OCI-LY7 (cell line): ENCODE measurements at regions not wholly inside any gene's neighbourhood (a gene's known extent, or its start where the extent isn't known, plus 50 kb on each side); places are given as distances from the start of the nearest gene placed in this dataset.

ENCODE experiments used
- BruUV-seq: library from RNA; stranded (reverse); fragments of 400-500 nt; replicated peaks from 2 replicates; lab custom pipeline; 2021; lab: Mats Ljungman, UMichigan
- CTCF ChIA-PET: fragments of 300-600 bp; sonication (Branson Sonifier 250); formaldehyde crosslinking; loops from one replicate; lab custom pipeline; 2022; ENCODE audit warnings: antibody characterized with exemption; ENCODE audit not compliant: unreplicated experiment; lab: Charles Lee
- POLR2A ChIA-PET: fragments of 300-600 bp; sonication (Branson Sonifier 250); formaldehyde crosslinking; loops from one replicate; lab custom pipeline; 2022; ENCODE audit warnings: antibody characterized with exemption; lab: Charles Lee
- DNase-seq: peaks from one replicate; pipeline ENCODE4 v3.0.0-alpha.2; 2015; ENCODE audit warnings: low spot score
- H2AFZ ChIP-seq: fragments of 200-600 bp; sonication (generic), shearing (Covaris generic); 2 replicates; pipeline ENCODE4 v1.6.1; 2014; ENCODE audit warnings: mild to moderate bottlenecking, antibody characterized with exemption, low read length, moderate library complexity
- H3K27ac ChIP-seq: fragments of 200-600 bp; sonication (generic); 2 replicates; pipeline ENCODE4 v1.5.1; 2014; ENCODE audit warnings: mixed run types, low read depth, mild to moderate bottlenecking, moderate library complexity, low read length, inconsistent platforms; ENCODE audit not compliant: poor library complexity, severe bottlenecking
- H3K36me3 ChIP-seq: fragments of 200-600 bp; sonication (generic); 2 replicates; pipeline ENCODE4 v1.6.1; 2014; ENCODE audit warnings: mild to moderate bottlenecking, antibody characterized with exemption, low read length, moderate library complexity, mixed read lengths; ENCODE audit not compliant: insufficient read depth
- H3K4me1 ChIP-seq: fragments of 200-600 bp; sonication (generic); 2 replicates; pipeline ENCODE4 v1.5.1; 2014; ENCODE audit warnings: mild to moderate bottlenecking, low read length; ENCODE audit not compliant: insufficient read depth, poor library complexity, severe bottlenecking
- H3K4me2 ChIP-seq: fragments of 200-600 bp; sonication (generic); 2 replicates; pipeline ENCODE4 v1.6.1; 2014; ENCODE audit warnings: mild to moderate bottlenecking, low read length
- H3K4me3 ChIP-seq: fragments of 200-600 bp; sonication (generic); 2 replicates; pipeline ENCODE4 v1.5.1; 2014; ENCODE audit warnings: mild to moderate bottlenecking, low read depth, low read length; ENCODE audit not compliant: poor library complexity, severe bottlenecking
- H3K79me2 ChIP-seq: fragments of 200-600 bp; sonication (generic); 2 replicates; pipeline ENCODE4 v1.6.1; 2016; ENCODE audit warnings: low read depth, mild to moderate bottlenecking, low read length, moderate library complexity, mixed read lengths; ENCODE audit not compliant: insufficient read depth
- H3K9me2 ChIP-seq: fragments of 200-600 bp; sonication (generic); 2 replicates; pipeline ENCODE4 v1.6.1; 2016; ENCODE audit warnings: mild to moderate bottlenecking, low read length, mixed read lengths; ENCODE audit not compliant: insufficient read depth
- H3K9me3 ChIP-seq: fragments of 200-600 bp; sonication (generic); 2 replicates; pipeline ENCODE4 v1.6.1; 2014; ENCODE audit warnings: mild to moderate bottlenecking, mixed run types, low read length, mixed read lengths
- H4K20me1 ChIP-seq: fragments of 200-600 bp; sonication (generic); 2 replicates; pipeline ENCODE4 v1.6.1; 2014; ENCODE audit warnings: mild to moderate bottlenecking, antibody characterized with exemption, low read length, moderate library complexity, mixed read lengths; ENCODE audit not compliant: insufficient read depth
- EZH2phosphoT487 ChIP-seq: fragments of 200-600 bp; sonication (generic); IDR thresholded peaks from 2 replicates; pipeline ENCODE4 v1.6.1; 2018; ENCODE audit warnings: low read depth, borderline replicate concordance, mild to moderate bottlenecking, mixed run types, antibody characterized with exemption, low read length, moderate library complexity, mixed read lengths
- intact Hi-C: fragments of 100-400 bp; cut with micrococcal nuclease; formaldehyde crosslinking; loops from one replicate; pipeline ENCODE4 v1.10.0; 2022; ENCODE audit not compliant: unreplicated experiment
- TF ChIP-seq, protein P1 (sequence below): fragments of 200-600 bp; sonication (generic); conservative IDR thresholded peaks from 2 replicates; pipeline ENCODE4 v1.5.1; 2014; ENCODE audit warnings: mild to moderate bottlenecking, antibody characterized with exemption, low read length, moderate library complexity, mixed read lengths

DNA sequence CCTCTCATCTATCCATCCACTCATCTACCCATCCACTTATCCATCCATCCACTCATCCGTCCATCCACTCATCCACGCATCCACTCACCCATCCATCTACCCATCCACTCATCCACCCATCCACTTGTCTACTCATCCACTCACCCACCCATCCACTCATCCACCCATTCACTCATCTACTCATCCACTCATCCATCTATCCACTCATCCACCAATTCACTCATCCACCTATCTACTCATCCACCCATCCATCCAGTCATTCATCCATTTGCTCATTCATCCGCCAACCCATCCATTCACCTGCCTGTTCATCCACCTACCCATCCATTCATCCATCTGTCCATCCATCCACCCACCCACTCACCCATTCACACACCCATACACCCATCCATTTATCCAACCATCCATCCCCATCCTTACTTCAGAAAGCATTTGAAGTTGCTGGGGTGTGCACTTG, 329.6 kb downstream of the SEC14L1 start:
- H3K79me2 ChIP-seq = peaks cover 98% of the 10 kb centered on the region
- H2AFZ ChIP-seq = no peak overlapping the region
- BruUV-seq = TSS peak; percentile 34
- ChIA-PET POLR2A (interaction anchor here (1.7 to 6.8 kb wide), 4 partner anchors 8 to 29 kb away, joined by 7 to 60 read pairs (median 29); no protein-coding TSS in a partner anchor), CTCF (no interaction called here)
- peaks cover 97% of the 10 kb centered on the region for H3K4me1 ChIP-seq
- TF ChIP-seq EZH2phosphoT487 = no peak
- TF ChIP-seq, protein P1, sequence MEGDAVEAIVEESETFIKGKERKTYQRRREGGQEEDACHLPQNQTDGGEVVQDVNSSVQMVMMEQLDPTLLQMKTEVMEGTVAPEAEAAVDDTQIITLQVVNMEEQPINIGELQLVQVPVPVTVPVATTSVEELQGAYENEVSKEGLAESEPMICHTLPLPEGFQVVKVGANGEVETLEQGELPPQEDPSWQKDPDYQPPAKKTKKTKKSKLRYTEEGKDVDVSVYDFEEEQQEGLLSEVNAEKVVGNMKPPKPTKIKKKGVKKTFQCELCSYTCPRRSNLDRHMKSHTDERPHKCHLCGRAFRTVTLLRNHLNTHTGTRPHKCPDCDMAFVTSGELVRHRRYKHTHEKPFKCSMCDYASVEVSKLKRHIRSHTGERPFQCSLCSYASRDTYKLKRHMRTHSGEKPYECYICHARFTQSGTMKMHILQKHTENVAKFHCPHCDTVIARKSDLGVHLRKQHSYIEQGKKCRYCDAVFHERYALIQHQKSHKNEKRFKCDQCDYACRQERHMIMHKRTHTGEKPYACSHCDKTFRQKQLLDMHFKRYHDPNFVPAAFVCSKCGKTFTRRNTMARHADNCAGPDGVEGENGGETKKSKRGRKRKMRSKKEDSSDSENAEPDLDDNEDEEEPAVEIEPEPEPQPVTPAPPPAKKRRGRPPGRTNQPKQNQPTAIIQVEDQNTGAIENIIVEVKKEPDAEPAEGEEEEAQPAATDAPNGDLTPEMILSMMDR = no peak
- H3K36me3 ChIP-seq = peaks cover 85% of the 10 kb centered on the region
- no peaks in the 10 kb centered on the region for H3K9me2 ChIP-seq
- no peak for DNase-seq
- H3K4me2 ChIP-seq = peak overlapping the region; percentile 82
- no peaks in the 10 kb centered on the region for H3K9me3 ChIP-seq
- peak overlapping the region; percentile 91 for H3K27ac ChIP-seq
- H3K4me3 ChIP-seq = peak overlapping the region; percentile 57
- intact Hi-C loops = loop anchor here (10.0 kb wide), 1 partner anchor 386 kb away; no protein-coding TSS in a partner anchor
- H4K20me1 ChIP-seq = no peaks in the 10 kb centered on the region; the same call in 1 of the 2 replicates

DNA sequence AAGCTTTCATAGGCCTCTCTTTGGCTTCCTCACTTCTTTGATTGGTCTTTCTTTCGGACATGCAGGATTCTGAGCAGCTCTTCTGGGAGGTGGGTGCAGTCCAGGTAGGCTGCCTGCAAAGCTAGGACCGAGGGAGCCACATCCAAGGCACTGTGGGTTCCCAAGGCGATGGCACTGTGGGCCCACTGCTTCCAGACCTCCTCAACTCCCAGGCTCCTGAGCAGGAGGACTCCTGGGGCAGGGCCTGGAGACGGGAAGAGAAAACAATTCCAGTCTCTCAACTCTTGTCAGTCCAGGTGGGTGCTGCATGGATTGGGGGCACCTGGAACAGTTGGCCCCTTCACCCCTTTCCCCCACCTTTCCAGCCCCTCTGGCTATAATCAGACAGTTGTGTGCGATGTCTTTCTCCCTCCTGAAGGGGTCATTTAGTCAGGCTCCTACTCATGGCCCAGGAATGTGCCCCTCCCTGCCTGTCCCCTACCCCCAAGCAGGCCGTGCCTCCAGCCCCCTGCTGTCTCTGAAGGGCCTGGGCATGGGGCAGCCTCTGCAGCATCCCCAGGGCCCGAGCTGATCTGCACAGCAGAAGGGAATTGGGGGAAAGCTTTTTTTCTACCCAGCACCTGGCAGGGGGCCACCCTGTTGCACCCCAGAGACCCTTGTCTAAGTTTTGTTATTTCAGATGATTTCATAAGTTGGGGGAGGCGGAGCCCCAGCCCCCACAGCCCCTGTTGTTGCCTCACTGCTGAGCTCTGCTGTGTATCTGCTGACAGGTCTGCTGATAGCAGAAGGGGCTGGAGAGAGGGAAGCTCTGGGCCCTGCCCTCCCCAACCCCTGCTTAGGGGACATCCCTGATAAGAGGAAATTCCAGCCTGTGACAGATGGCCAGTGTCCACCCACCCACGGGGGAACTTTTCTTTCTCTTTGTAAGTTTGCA, 330.3 kb downstream of the SEC14L1 start:
- H3K9me2 ChIP-seq = no peaks in the 10 kb centered on the region
- ChIA-PET POLR2A (interaction anchor here (0.7 to 6.8 kb wide), 7 partner anchors 9 to 720 kb away, joined by 3 to 60 read pairs (median 7); no protein-coding TSS in a partner anchor), CTCF (interaction anchor here (0.5 to 1.2 kb wide), 3 partner anchors 36 to 62 kb away, joined by 3 to 4 read pairs (median 3); no protein-coding TSS in a partner anchor)
- no peak overlapping the region for H2AFZ ChIP-seq
- peaks cover 100% of the 10 kb centered on the region for H3K79me2 ChIP-seq
- peak overlapping the region; percentile 57 for H3K4me3 ChIP-seq
- peak overlapping the region; percentile 91 for H3K27ac ChIP-seq
- no peak for TF ChIP-seq EZH2phosphoT487
- TF ChIP-seq, protein P1 = no peak
- H3K4me1 ChIP-seq = peaks cover 98% of the 10 kb centered on the region
- no peaks in the 10 kb centered on the region; the same call in 1 of the 2 replicates for H4K20me1 ChIP-seq
- no peaks in the 10 kb centered on the region for H3K9me3 ChIP-seq
- intact Hi-C loops = loop anchor here (10.0 kb wide), 1 partner anchor 386 kb away; no protein-coding TSS in a partner anchor
- no TSS peak for BruUV-seq
- peaks cover 89% of the 10 kb centered on the region for H3K36me3 ChIP-seq
- H3K4me2 ChIP-seq = peak overlapping the region; percentile 82
- no peak for DNase-seq
